Amniotic epithelial cell (primary cell): ENCODE measurements at regions not wholly inside any gene's neighbourhood (a gene's known extent, or its start where the extent isn't known, plus 50 kb on each side); places are given as distances from the start of the nearest gene placed in this dataset.

Source experiments
- DNase-seq: peaks from one replicate; pipeline ENCODE4 v3.0.0-alpha.2; 2010; ENCODE audit warnings: low read depth

DNA sequence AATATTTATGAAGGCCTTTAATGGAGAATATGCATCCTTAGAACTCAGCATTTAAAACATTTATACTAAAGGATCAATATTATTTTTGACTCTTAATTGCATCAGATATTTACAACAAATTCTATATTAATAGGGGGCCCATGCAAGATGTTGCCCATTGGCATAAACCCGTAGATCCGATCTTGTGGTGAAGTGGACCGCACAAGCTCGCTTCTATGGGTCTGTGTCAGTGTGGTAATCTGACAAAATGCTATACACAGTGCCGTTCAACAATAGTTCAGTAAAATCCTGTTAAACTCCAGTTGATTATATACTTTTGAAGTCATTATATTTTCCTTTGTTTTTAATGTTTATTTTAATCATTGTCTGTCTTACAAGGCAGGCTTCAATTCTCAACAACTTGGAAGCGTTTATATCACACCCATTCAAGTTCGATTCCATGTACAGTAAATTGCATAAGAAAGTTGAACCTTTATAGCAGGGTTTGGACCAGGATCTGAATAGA is 809.2 kb downstream of the USP25 start:
- DNase-seq, result no peak

DNA sequence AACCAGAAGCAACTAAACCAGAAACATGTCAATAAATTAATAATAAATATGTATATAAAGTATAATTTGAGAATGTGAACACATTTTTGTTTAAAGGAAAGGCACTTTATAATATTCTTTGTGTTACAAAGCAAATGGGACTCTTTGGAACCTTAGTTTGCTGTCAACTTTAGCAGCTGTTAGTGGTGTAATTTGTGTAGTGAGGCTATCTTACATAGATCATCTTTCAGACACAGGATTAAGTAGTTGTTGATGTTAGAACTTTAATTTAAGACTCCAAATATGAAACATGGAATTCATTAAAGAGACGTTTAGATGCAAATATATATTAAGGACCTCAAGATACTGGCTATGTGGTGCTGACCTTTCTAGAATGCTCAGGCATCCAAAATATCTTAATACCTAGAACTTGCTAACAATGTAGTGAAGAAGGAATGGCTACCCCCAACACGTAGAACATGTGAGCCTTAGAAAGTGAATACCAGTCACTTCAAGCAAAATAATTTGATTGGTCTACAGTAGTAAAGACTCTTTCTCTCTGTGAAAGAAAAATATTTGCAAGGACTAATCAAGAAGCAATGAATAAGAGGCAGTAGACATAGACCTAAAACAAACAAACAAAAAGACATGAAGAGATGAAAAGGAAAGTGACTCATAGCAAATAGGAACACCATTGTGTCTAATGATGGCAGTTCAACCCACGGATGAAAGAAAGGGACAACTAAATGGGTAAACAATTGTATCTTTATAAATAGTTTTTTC is 811.4 kb downstream of the USP25 start:
- DNase-seq, result no peak

DNA sequence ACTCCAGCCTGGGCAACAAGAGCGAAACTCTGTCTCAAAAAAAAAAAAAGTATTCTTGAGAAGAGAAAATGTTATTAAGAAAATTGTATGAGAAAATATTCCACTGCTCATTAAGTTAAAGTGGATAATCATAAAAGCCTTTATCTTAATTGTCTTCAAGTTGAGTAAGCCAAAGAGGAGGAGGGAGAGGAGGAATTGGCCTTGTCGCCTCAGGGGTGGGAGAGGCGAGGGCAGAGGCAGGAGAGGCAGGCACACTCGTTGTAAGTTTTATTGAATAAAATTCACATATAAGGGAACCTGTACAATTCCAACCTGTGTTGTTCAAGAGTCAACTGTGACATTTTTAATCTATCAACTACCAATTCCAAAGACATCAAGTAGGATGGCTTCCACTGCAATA is 820.3 kb downstream of the USP25 start:
- no peak for DNase-seq

DNA sequence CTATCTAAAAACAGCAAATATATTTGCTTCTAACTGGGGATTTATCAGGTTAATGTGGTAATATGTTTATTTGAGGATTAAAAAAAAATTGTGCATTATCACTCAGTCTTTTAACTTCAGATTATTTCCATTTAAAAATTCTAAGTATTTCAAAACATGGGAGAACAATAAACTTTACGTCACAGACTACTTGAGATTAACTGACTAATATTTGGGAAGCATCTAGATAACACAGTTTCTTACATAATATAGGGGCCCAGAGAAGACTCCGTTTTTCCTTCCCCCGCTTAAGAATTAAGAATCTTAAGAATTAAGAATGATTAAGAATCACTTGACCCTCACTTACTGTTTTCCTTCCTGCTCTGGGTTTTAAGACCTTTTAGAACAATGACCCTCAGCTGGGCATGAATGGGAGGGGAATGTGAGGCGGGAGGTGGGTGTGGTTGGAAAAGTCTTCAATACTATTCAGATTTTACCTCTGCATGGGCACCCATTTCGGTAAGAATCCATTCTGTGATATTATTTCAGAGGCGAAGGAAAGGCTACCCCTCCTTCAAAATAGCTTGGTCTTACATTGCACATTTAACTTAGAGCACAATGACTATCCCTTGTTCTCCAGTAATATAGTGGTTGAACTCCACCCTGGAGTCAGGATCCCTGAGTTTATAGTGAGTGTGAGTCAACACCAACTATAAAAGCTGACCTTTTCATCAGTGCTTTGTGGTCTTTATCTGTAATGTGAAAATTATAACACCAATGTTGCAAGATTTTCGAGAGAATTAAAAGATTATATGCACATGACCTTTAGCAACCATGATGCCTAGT is 821.3 kb downstream of the USP25 start:
- DNase-seq, result no peak

DNA sequence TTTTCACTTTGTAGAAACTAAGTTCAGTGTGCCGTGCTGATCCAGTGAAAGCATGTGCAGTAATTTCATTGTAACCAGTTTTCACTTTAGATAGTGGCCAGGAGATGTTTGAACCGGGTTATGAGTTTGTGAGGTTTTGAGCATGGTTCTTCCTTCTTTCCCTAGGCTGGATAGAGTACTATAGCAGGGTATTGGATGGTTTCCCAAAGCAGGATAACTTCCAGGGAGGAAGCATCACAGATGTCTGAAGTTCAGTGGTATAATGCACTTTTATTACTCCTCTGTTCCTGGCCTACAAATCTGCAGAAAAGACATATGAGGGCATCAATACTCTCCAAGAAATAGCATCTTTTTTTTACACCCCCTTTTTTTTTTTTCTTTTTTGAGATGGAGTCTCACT is 823.1 kb downstream of the USP25 start:
- DNase-seq, result no peak

DNA sequence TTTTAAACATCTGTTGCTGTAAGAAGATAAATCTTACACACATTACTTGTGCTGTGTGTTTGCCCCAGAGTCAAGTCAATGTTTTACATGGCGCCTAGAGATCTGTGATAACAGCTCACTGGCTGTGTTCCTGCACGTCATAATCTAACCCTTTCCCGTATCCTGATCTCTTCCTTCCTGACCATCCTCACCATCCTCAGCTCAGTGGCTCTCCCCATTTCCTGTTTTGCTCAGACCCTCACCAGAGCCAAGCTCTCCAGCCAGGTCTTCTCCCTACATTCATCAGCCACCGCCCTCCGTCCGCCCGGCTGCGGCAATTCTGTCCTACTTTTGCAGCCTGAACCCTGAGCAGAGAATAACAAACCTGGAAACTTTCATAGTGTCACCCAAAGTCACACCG is 824.7 kb downstream of the USP25 start:
- no peak for DNase-seq

DNA sequence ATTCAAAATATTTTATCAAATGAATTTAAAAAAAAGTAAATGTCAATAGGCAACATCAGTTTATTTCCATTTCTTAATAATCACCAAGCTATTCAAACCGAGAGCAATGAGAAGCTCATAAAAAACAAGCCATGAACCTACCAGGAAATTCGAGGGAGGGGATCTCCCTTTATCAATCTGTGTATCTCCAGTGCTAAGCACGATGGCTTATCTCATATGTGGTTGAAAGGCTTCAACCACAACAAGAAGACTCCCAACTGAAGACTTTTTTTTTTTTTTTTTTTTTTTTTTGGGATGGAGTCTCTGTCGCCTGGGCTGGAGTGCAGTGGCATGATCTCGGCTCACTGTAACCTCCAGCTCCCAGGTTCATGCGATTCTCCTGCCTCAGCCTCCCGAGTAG is 833.3 kb downstream of the USP25 start:
- DNase-seq, result no peak

DNA sequence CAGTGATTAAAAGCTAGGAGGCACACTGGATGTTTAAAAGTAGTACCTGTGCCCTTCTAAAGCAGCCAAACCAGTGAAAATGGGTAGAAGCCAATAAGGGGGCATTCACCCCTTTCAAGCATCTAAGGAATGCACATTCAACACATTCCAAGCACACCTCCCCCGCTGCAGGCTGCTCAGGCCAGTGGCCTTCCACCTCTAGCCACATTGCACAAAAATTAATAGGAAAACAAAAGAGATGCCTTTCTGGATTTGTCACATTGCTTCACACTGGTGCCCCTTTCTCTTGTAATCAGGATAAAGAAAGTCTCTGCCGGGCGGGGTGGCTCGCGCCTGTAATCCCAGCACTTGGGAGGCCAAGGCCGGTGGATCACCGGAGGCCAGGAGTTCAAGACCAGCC is 834.0 kb downstream of the USP25 start:
- DNase-seq, result peak; percentile 45

DNA sequence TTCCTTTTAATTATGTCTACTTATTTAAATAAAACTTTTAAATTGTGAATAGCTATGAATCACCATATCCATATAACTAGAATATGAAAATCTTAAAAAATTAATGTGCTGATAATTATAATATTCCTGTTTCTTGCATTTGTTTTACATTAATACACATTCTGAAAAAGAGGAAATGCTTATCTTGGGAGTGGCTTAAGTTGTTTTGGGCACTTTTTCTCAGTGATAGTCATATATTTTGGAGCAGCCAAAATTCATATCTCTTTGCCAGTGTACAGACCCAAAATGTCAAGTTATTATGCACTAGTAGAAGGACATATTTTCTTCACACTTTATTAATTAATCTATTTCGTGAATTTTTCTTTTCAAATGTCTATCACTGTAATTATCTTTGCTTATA is 838.5 kb downstream of the USP25 start:
- DNase-seq, result no peak

DNA sequence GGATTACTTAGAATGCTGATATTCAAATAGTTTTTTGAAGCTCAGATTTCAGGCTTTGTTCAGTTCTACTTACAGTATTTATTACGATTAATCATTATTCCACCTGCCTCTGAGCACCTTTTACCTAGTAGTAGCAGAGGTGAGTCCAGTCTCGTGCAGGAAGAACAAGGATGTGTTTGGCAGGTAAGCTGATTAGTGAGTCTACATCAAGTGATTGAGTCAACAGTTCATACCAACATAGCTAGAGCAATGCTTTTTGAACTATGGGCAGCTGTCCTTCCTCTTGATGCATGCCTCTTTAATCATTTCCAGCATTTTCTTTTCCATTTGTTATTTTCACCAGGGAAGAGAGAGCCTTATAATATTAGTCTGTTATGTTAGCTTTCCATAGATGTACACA is 838.9 kb downstream of the USP25 start:
- DNase-seq, result no peak

DNA sequence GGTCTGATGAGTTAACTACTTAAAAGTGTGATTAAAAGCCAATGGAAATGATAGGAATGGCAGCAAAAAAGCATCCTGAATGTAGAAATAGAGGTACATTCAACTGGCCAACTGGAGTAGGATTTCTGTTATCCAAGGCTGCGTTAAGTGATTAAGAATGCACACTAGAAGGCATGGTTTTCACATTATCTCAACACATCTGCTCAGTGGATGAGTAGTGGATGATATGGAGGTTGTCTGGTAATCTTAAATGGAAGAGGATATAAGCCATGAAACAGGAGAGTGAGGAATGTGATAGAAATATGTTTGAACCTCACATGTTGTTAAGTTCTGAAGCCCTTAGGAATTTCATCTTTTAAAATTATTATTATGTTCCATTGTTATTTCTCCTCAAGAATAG is 839.9 kb downstream of the USP25 start:
- peak; percentile 81 for DNase-seq

DNA sequence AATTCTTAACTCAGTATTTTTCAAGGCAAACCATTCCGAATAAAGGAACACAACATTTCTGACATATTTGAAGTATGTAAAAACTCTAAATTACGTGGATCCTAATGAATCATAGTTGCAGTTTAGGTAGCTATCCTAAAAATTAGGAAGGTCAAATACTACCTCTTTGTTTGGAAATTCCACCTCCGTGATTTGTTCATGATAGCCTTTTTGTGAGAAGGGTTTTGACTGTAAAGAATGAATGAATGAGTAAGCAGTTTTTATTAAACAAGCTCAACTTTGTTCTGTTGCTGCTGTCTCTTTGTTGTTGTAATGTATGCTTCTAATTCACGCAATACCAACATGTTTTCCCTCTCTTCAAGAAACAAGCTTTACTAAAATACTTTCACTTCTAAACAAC is 840.4 kb downstream of the USP25 start:
- peak; percentile 49 for DNase-seq

DNA sequence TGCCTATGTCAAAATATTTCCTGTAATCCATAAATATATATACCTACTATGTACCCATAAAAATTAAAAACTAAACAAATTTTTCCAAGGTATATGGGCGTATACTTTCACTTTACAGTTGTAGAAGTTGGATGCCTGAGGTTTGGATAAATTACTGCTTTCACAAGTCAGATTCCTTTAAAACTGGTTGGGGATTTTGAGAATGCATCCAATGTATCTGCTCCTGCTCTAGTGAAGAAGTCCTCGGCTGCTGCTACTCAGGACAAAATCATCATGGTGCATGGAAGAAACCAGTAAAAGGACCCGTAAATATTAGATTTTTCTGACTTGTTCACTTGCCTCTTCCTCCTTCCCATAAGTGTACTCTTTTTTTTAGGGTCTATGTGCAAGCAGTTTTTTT is 841.1 kb downstream of the USP25 start:
- DNase-seq, result peak; percentile 66

DNA sequence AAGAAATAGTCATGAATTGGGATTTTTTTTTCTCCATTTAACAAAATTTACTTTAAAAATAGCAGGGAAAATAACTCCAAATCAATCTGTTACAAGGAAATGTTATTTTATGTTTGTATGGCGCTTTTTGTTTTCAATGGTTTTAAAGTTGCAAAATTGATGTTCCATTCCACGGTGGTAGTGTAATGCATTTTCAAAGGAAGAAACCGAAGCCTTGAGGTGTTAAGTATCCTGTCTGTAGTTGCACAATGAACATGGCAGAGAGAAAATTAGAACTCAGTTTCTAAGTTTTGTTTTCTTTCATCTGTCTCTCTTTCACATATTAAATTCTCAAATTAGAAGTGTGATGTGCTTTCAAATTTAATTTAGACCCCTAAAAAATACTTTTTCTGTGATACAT is 841.8 kb downstream of the USP25 start:
- peak; percentile 73 for DNase-seq

DNA sequence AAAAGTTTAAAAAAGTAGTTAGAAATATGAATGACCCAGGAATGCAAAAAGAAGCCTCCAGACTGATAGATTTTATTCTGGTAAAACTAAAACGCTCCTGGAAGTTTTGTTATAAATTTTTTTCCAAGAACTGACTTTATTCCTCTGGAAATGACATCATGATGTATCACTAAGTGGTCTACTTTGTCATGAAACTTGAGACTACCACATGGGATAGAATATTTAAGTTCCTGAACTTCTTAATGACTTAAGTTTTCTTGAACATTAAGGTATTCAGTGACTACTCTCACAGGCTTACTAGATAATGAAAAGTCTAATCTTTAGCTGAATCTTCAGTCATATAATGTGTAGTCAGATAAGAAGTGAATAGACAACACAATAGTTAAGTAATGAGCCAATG is 842.2 kb downstream of the USP25 start:
- no peak for DNase-seq

DNA sequence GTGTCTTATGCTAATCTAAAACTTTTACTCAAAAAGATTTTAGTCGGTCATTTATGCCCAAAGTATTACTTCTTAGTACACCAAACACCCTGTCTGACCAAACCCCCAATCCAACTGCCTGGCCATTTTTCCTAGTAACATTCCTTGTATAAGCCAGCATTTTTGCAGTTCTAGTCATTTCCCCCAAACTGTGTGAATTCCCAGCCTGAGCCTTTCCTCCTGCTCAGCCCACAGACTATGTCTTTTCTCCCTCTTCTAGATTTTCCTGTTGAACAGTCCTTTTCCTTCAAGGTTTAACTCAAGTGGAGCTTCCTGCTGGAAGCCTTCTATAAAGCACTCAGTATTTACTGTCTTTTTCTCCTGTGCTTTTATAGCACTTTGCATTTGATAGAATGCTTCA is 843.8 kb downstream of the USP25 start:
- peak; percentile 62 for DNase-seq

DNA sequence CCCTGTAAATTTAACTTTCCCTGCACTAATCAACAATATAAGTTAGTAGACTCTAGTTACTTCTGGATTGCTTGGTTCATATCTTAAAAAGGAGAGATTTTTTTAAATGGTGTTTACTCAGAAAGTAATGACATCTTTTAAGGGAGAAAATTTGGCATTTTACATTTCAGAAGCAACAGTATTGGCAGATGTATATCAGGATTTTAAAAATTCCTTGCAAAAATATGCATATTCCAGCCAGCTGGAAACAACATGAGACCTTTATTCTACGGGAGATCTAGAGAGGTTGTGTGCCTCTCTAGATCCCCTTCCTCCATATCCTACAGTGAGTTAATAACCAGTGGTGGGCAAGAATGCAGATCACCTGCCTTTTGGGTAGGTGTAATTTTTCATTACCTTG is 848.2 kb downstream of the USP25 start:
- DNase-seq, result no peak

DNA sequence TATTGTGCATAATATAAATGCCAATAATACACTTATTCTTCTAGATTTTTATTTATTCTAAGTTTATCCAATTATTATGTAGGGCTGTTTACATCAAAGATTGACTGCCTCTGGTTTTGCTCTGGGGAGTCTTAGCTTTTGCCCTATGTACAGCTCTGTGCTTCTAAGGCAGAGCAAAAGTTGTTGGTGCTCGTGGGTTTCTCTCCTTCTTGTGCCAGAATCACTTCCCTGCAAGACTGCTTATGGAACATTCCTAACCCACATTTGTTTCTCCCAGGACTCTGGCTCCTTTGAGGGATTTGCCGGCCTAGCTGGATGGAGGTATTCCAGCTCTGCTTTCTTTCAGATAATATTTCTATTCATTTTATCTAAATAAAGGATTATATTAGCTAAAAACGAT is 849.1 kb downstream of the USP25 start:
- DNase-seq, result no peak

DNA sequence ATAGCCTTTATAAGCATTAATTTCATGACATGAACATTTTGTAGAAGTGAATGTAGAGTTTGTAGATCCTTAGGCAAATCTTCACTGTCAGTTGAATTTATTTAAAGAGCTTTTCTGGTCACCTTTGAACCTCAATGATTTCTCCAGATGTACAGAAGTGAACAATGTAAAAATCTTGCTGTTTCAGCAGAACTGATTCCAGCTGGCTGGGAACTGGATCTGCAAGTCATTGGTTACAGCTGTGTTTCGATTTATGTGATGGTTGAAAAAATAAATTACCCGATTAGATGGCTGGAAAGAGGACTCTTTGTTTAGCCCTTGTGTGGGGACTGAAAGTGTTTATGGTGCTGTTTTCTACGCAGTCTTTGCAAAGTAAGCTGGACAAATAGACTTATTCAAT is 849.8 kb downstream of the USP25 start:
- no peak for DNase-seq

DNA sequence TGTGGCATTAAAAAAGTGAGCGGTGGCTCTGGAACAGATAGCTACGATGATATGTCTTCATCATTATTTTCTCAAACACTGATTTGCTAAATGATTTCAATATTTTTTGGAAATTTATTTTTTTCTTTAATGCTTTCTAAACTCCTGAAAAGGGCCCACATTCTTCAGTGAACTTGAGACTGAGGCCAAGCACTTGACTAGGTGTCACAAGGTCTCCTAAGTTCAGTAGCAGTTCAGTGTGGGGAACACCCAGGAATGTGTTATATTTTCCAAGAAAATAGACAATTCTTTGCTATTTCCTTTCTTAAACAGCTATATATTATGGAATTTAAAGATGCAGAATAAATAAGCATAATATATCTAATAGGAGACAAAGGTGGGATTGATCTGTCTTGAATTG is 850.9 kb downstream of the USP25 start:
- no peak for DNase-seq

DNA sequence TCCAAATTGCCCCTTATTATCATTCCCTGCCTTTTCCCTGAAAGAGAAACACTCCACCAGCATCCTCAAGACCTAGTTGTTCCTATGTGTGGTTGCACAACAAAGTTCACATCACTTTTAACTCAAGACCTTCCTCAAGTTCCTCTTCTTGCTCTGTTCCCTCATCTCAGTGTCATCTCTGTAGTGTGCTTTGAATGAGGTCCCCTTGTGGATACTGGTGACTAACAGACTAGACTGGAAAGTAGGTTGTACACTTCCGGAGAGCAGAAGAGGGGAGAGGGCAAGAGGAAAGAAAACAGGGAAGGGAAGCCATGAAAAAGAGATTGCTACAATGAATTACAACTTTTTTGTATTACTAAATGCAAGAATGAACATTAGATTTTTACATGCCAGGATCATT is 853.8 kb downstream of the USP25 start:
- DNase-seq, result no peak

DNA sequence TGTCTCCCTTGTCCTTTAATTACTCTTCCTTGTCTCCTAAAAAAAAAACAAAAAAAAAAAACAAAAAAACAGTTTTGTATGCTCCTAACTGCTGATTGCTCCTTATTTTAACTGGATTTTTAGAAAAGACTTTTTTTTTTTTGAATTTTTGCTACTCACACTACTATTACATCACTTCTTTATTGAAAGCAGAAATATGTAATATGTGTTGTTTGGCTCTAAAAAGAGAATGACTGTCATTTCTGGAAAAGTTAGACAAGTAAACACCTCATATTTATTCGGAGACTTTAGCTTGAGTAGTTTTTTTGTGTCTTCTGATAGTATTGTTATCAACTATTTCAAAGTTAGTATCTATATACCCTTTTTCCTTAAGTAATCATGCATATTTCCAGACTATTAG is 855.0 kb downstream of the USP25 start:
- DNase-seq, result no peak

DNA sequence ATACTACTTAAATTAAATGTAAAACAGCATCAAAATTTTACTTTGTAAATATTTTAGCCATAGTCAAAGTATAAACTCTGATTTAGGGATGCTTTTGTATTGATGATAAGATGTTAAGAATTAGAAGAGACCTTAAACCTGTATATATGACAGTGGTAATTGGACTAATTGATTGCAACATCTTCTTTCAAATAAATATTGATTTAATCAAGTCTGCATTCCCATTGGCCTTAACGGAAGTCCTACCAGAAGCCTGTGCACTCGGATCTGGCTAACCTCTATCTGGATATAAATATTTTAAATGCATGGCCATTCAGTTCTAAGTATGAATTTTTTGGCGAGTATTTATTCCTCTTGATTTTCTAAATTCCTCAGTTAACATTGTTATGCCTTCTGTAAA is 856.1 kb downstream of the USP25 start:
- no peak for DNase-seq
